SKM-1 treated with dmso at 0.1 percent for 144 hours (cell line): ENCODE measurements at regions not wholly inside any gene's neighbourhood (a gene's known extent, or its start where the extent isn't known, plus 50 kb on each side); places are given as distances from the start of the nearest gene placed in this dataset.

Source experiments
- DNase-seq: peaks from one replicate; lab custom pipeline; 2025; ENCODE audit not compliant: unreplicated experiment; lab: John Stamatoyannopoulos, UW

GRCh38 chr13:94968757-94969086 lies 256.4 kb upstream of the SOX21 start:
- DNase-seq, result no peak

- no peak for DNase-seq
These were observed 255.9 kb upstream of the SOX21 start for GRCh38 chr13:94968040-94968756.

GRCh38 chr13:94967183-94968039 lies 255.1 kb upstream of the SOX21 start:
- peak; percentile 5 for DNase-seq

GRCh38 chr13:94966422-94966955 lies 254.1 kb upstream of the SOX21 start:
- no peak for DNase-seq

- DNase-seq, result no peak
These were observed 247.3 kb upstream of the SOX21 start for GRCh38 chr13:94959626-94960025.

GRCh38 chr13:94956417-94957110 lies 244.2 kb upstream of the SOX21 start:
- no peak for DNase-seq

- no peak for DNase-seq
These were observed 240.4 kb upstream of the SOX21 start for GRCh38 chr13:94952787-94953186.

- DNase-seq, result no peak
These were observed 238.0 kb upstream of the SOX21 start for GRCh38 chr13:94950303-94950702.

- DNase-seq, result no peak
These were observed 235.6 kb upstream of the SOX21 start for GRCh38 chr13:94947965-94948371.

GRCh38 chr13:94947392-94947791 lies 235.0 kb upstream of the SOX21 start:
- no peak for DNase-seq

- DNase-seq, result no peak
These were observed 233.7 kb upstream of the SOX21 start for GRCh38 chr13:94946039-94946438.

GRCh38 chr13:94938124-94938523 lies 225.8 kb upstream of the SOX21 start:
- DNase-seq, result no peak

- DNase-seq, result no peak
These were observed 224.3 kb upstream of the SOX21 start for GRCh38 chr13:94936633-94937032.

GRCh38 chr13:94933936-94934335 lies 221.6 kb upstream of the SOX21 start:
- no peak for DNase-seq

GRCh38 chr13:94933230-94933751 lies 220.9 kb upstream of the SOX21 start:
- DNase-seq, result no peak

GRCh38 chr13:94928127-94928775 lies 215.9 kb upstream of the SOX21 start:
- no peak for DNase-seq

- no peak for DNase-seq
These were observed 212.9 kb upstream of the SOX21 start for GRCh38 chr13:94925263-94925662.

- DNase-seq, result no peak
These were observed 208.8 kb upstream of the SOX21 start for GRCh38 chr13:94921181-94921580.

GRCh38 chr13:94920578-94920977 lies 208.2 kb upstream of the SOX21 start:
- DNase-seq, result no peak

- no peak for DNase-seq
These were observed 205.5 kb upstream of the SOX21 start for GRCh38 chr13:94917824-94918223.

- DNase-seq, result no peak
These were observed 202.6 kb upstream of the SOX21 start for GRCh38 chr13:94914895-94915294.
